ENCODE measurements at regions not wholly inside any gene's neighbourhood (a gene's known extent, or its start where the extent isn't known, plus 50 kb on each side); places are given as distances from the start of the nearest gene placed in this dataset.

DNA sequence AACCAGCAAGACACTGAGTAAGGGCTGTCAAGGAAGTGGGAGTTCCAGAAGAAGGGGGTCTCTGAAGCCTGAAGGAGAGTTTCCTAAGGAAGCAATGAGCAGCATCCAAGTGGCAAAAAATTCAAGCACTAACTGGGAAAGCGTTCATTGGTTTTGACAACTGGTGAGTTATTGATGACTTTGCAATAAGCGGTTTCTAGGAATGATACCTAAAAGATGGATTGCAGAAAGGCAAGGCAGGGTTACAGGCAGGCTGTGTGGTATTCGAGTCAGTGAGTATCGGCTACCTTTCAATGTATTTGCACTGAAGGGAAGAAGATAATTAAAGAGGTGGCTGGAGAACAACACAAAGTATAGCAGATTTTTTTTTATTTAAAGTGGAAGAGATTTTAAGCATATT lies 59.3 kb upstream of the NCAM1 start (continued):
- no peak for TF ChIP-seq MAFK (IDR thresholded peaks at IDR 0.05; ENCODE audit: low read depth, low read length)
- TF ChIP-seq CBX8 (IDR thresholded peaks at IDR 0.05; ENCODE audit: borderline replicate concordance, low read depth, low read length) = no peak
- TF ChIP-seq CEBPB (IDR thresholded peaks at IDR 0.05; ENCODE audit: low read depth, low read length) = no peak
- no peak for TF ChIP-seq BACH1 (IDR thresholded peaks at IDR 0.05; ENCODE audit: low read length)

Measured in H1 (cell line).